K562 (cell line): ENCODE measurements at regions not wholly inside any gene's neighbourhood (a gene's known extent, or its start where the extent isn't known, plus 50 kb on each side); places are given as distances from the start of the nearest gene placed in this dataset.

Experiments
- ATAC-seq: fragments of 200-7000 bp; cut with Tn5 transposase; 3 replicates; pipeline ENCODE4 v1.9.1; 2020; ENCODE audit warnings: moderate library complexity
- BruUV-seq: library from RNA; stranded (reverse); fragments of 400-500 nt; replicated peaks from 2 replicates; lab custom pipeline; 2021; lab: Mats Ljungman, UMichigan
- CTCF ChIA-PET: fragments of 300-600 bp; formaldehyde crosslinking; extraction: SDS; loops from one replicate; lab custom pipeline; 2021; ENCODE audit warnings: low intra/inter-chr PET ratio; lab: Yijun Ruan, JAX
- POLR2A ChIA-PET: fragments of 300-600, 350-650 bp; sonication (Branson Sonifier 250); formaldehyde crosslinking; extraction: SDS; loops from one replicate; lab custom pipeline; 2021; ENCODE audit warnings: antibody characterized with exemption, inconsistent platforms; lab: Yijun Ruan, JAX
- DNase-seq, 4 experiments: peaks; one replicate each; pipeline versions ENCODE4 v3.0.0 to v3.0.0-alpha.2; 2011 to 2018; ENCODE audit warnings: low spot score in 3 of 4, mixed read lengths in 3 of 4; ENCODE audit errors: extremely low read depth in 1 of 4
- FAIRE-seq: peaks from 2 replicates; lab custom pipeline; 2011; peaks lifted over from hg19 to GRCh38; lab: Jason Lieb, UNC
- H2AFZ ChIP-seq: 2 replicates; pipeline ENCODE4 v1.6.0; 2011; ENCODE audit warnings: low read depth, low read length, control low read depth, inconsistent platforms
- H3K27ac ChIP-seq: fragments of 200-600 bp; 3 replicates; pipeline ENCODE4 v1.8.0; 2011; ENCODE audit warnings: low read depth, mild to moderate bottlenecking, control low read depth, inconsistent platforms, low read length, moderate library complexity, mixed read lengths; ENCODE audit errors: extremely low read depth
- H3K27me3 ChIP-seq, 2 experiments: fragments of 300-600 bp in 1 of 2; 2 replicates in 1 of 2; 3 replicates in 1 of 2; pipeline versions ENCODE4 v1.6.0 to v1.8.0; 2011; ENCODE audit warnings: inconsistent platforms in 2 of 2, low read length in 2 of 2, mild to moderate bottlenecking in 1 of 2, mixed read lengths in 1 of 2, moderate library complexity in 1 of 2; ENCODE audit not compliant: control insufficient read depth in 2 of 2, insufficient read depth in 2 of 2
- H3K36me3 ChIP-seq: fragments of 300-600 bp; 3 replicates; pipeline ENCODE4 v1.8.0; 2011; ENCODE audit warnings: mild to moderate bottlenecking, low read length, inconsistent platforms; ENCODE audit not compliant: control insufficient read depth, insufficient read depth
- H3K4me1 ChIP-seq, 2 experiments: fragments of 200-600 bp in 1 of 2; replicated peaks in 1 of 2; 2 replicates in 1 of 2; 3 replicates in 1 of 2; pipeline versions ENCODE4 v1.5.1 to v1.8.0; 2011; ENCODE audit warnings: inconsistent platforms in 2 of 2, low read length in 2 of 2, mild to moderate bottlenecking in 1 of 2, mixed read lengths in 1 of 2, moderate library complexity in 1 of 2; ENCODE audit not compliant: control insufficient read depth in 2 of 2, insufficient read depth in 2 of 2
- H3K4me2 ChIP-seq: 2 replicates; pipeline ENCODE4 v1.6.1; 2011; ENCODE audit warnings: low read length, control low read depth, inconsistent platforms, mixed read lengths; ENCODE audit not compliant: insufficient read depth
- H3K4me3 ChIP-seq: fragments of 200-600 bp; sonication (generic), shearing (Covaris generic); 2 replicates; pipeline ENCODE4 v1.5.1; 2016; ENCODE audit warnings: control low read depth, inconsistent platforms
- H3K79me2 ChIP-seq: fragments of 200-600 bp; 3 replicates; pipeline ENCODE4 v1.8.0; 2011; ENCODE audit warnings: low read length, inconsistent platforms; ENCODE audit not compliant: control insufficient read depth, insufficient read depth
- H3K9ac ChIP-seq, 2 experiments: 2 replicates each; pipeline versions ENCODE4 v1.6.0 to v1.6.1; 2011; ENCODE audit warnings: low read depth in 2 of 2, low read length in 2 of 2, control low read depth in 1 of 2, inconsistent platforms in 1 of 2, mild to moderate bottlenecking in 1 of 2, mixed read lengths in 1 of 2; ENCODE audit not compliant: insufficient read depth in 1 of 2
- H3K9me1 ChIP-seq: one replicate; pipeline ENCODE4 v1.6.0; 2011; ENCODE audit warnings: inconsistent platforms, mild to moderate bottlenecking, low read length, moderate library complexity; ENCODE audit not compliant: control insufficient read depth, insufficient read depth
- H3K9me3 ChIP-seq: replicated peaks from 2 replicates; pipeline ENCODE4 v1.5.1; 2011; ENCODE audit warnings: low read depth, low read length, inconsistent platforms; ENCODE audit not compliant: control insufficient read depth, insufficient read depth
- H4K20me1 ChIP-seq: replicated peaks from 2 replicates; pipeline ENCODE4 v1.6.1; 2011; ENCODE audit warnings: low read length, inconsistent platforms, mixed read lengths; ENCODE audit not compliant: control insufficient read depth, insufficient read depth
- CBX1 ChIP-seq: sonication (generic); IDR thresholded peaks from 2 replicates; pipeline ENCODE4 v1.6.1; 2016; ENCODE audit warnings: antibody characterized with exemption, low read depth, mild to moderate bottlenecking
- ETS2 ChIP-seq: IDR thresholded peaks from 2 replicates; pipeline ENCODE4 v1.6.1; 2016; ENCODE audit warnings: borderline replicate concordance, missing genetic modification characterization, mild to moderate bottlenecking, moderate library complexity, missing compliant biosample characterization; ENCODE audit not compliant: poor library complexity, severe bottlenecking
- ETV1 ChIP-seq: fragments of 450-650 bp; conservative IDR thresholded peaks from 2 replicates; pipeline ENCODE4 v1.6.1; 2016; ENCODE audit warnings: missing genetic modification characterization, control low read depth, low read depth, missing compliant biosample characterization
- FOXK2 ChIP-seq, 2 experiments: fragments of 450-650 bp; IDR thresholded peaks in 1 of 2; conservative IDR thresholded peaks in 1 of 2; 2 replicates each; pipeline ENCODE4 v1.6.1; 2016; ENCODE audit warnings: low read depth in 2 of 2, mild to moderate bottlenecking in 1 of 2
- MTA1 ChIP-seq: fragments of 450-650 bp; IDR thresholded peaks from 2 replicates; pipeline ENCODE4 v1.6.1; 2017; ENCODE audit warnings: borderline replicate concordance
- NFIX ChIP-seq: fragments of 250-450 bp; sonication (Bioruptor Pico); IDR thresholded peaks from 2 replicates; pipeline ENCODE4 v1.4.0; 2020; ENCODE audit warnings: low read depth, mild to moderate bottlenecking, moderate library complexity
- RBM34 ChIP-seq: fragments of 200-400 bp; formaldehyde crosslinking; IDR thresholded peaks from 2 replicates; pipeline ENCODE4 v1.6.1; 2018; ENCODE audit warnings: low read length, borderline replicate concordance; ENCODE audit not compliant: insufficient read depth
- RNF2 ChIP-seq: sonication (generic); IDR thresholded peaks from 2 replicates; pipeline ENCODE4 v1.6.1; 2016
- SAFB2 ChIP-seq: fragments of 200-400 bp; formaldehyde crosslinking; IDR thresholded peaks from 2 replicates; pipeline ENCODE4 v1.6.1; 2018; ENCODE audit warnings: borderline replicate concordance, low read length, low read depth, moderate library complexity; ENCODE audit not compliant: severe bottlenecking
- SMARCB1 ChIP-seq: IDR thresholded peaks from 2 replicates; pipeline ENCODE4 v1.6.1; 2011; ENCODE audit warnings: improper control_type of control experiment, low read depth; ENCODE audit not compliant: insufficient read length
- ZNF175 ChIP-seq: fragments of 200-800 bp; sonication (Bioruptor generic); IDR thresholded peaks from 2 replicates; pipeline ENCODE4 v1.6.1; 2016; ENCODE audit warnings: low read depth, mild to moderate bottlenecking, missing genetic modification characterization, missing compliant biosample characterization
- ZNF347 ChIP-seq: fragments of 450-650 bp; formaldehyde crosslinking; IDR thresholded peaks from 2 replicates; pipeline ENCODE4 v1.4.0; 2020; ENCODE audit warnings: low read depth, mild to moderate bottlenecking, moderate library complexity
- WGBS: fragments of 100-300 bp; shearing (Covaris generic); methylation state at CpG from one replicate; pipeline ENCODE4 v1.1.6; 2016; ENCODE audit warnings: low coverage, mixed read lengths; ENCODE audit not compliant: insufficient coverage; ENCODE audit errors: missing lambda C conversion rate; 5-methylcytosine and 5-hydroxymethylcytosine counted together
- in situ Hi-C: fragments of 300-500 bp; cut with MboI; formaldehyde crosslinking; loops from 4 replicates; pipeline ENCODE4 v1.15.0; 2018; ENCODE audit warnings: inconsistent platforms, mixed read lengths
- intact Hi-C: fragments of 100-400 bp; cut with micrococcal nuclease; formaldehyde crosslinking; loops from 2 replicates; pipeline ENCODE4 v1.14.2; 2022
- TF ChIP-seq, protein P1 (sequence below), 2 experiments: fragments of 150-350 bp in 1 of 2; IDR thresholded peaks; 2 replicates each; pipeline ENCODE4 v1.6.1; 2012 to 2016; ENCODE audit warnings: low read depth in 2 of 2, low read length in 2 of 2, mild to moderate bottlenecking in 1 of 2, moderate library complexity in 1 of 2

DNA sequence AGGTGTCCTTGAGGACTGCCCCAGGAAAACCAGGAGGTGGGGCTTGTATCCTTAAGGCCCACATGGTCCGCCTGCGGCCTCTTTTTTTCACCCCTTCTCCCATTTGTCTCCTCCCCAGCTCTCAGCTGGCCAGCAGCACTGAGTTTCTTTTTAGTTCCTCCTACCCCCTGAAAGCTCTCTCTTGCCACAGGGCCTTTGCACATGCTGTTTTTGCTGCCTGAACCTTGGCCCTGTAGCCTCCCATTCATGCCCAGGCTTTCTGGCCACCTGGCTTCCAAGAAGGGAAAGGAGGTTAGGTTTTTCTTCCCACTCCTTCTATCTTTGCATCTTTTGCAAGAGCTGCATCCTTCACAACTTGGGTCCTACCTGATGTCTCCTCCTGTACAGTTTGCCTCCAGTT, 358.1 kb downstream of the VRK1 start:
- no TSS peak for BruUV-seq
- no peak for FAIRE-seq
- Histone ChIP-seq H3K9ac (no peak overlapping the region), H3K79me2 (no peaks in the 10 kb centered on the region)
- no peak for TF ChIP-seq ETS2 (tag)
- TF ChIP-seq NFIX (CRISPR knock-in tag) = no peak
- no peak for TF ChIP-seq SAFB2
- TF ChIP-seq CBX1 = no peak
- no peak for TF ChIP-seq RNF2
- no peak for TF ChIP-seq ZNF175 (CRISPR knock-in tag)
- no peak for TF ChIP-seq RBM34
- TF ChIP-seq ETV1 = no peak
- TF ChIP-seq SMARCB1 = no peak
- no peak for TF ChIP-seq MTA1
- TF ChIP-seq ZNF347 = no peak
- TF ChIP-seq FOXK2 (conservative IDR thresholded peaks at IDR 0.05 in 1 of 2, IDR thresholded peaks at IDR 0.05 in 1 of 2; ENCODE audit: low read depth in 2 of 2) = no peak
- TF ChIP-seq, protein P1, sequence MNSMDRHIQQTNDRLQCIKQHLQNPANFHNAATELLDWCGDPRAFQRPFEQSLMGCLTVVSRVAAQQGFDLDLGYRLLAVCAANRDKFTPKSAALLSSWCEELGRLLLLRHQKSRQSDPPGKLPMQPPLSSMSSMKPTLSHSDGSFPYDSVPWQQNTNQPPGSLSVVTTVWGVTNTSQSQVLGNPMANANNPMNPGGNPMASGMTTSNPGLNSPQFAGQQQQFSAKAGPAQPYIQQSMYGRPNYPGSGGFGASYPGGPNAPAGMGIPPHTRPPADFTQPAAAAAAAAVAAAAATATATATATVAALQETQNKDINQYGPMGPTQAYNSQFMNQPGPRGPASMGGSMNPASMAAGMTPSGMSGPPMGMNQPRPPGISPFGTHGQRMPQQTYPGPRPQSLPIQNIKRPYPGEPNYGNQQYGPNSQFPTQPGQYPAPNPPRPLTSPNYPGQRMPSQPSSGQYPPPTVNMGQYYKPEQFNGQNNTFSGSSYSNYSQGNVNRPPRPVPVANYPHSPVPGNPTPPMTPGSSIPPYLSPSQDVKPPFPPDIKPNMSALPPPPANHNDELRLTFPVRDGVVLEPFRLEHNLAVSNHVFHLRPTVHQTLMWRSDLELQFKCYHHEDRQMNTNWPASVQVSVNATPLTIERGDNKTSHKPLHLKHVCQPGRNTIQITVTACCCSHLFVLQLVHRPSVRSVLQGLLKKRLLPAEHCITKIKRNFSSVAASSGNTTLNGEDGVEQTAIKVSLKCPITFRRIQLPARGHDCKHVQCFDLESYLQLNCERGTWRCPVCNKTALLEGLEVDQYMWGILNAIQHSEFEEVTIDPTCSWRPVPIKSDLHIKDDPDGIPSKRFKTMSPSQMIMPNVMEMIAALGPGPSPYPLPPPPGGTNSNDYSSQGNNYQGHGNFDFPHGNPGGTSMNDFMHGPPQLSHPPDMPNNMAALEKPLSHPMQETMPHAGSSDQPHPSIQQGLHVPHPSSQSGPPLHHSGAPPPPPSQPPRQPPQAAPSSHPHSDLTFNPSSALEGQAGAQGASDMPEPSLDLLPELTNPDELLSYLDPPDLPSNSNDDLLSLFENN (IDR thresholded peaks at IDR 0.05; ENCODE audit: low read depth in 2 of 2, low read length in 2 of 2) = no peak
- TF ChIP-seq, all 486 proteins: peak for 0
- no peaks in the 10 kb centered on the region for H3K9me1 ChIP-seq
- DNase-seq (no peak), ATAC-seq (no peak)
- peaks cover 0 to 10% of the 10 kb centered on the region in 2 experiments; a peak in 2 of 5 replicates for H3K27me3 ChIP-seq
- no peak overlapping the region for H3K4me2 ChIP-seq
- WGBS = no CpG with 5 or more reads among the region's 2 CpGs
- no peaks in the 10 kb centered on the region for H4K20me1 ChIP-seq
- H3K4me1 ChIP-seq = no peaks in the 10 kb centered on the region; a peak in 2 of 5 replicates
- H3K36me3 ChIP-seq = no peaks in the 10 kb centered on the region
- CTCF ChIA-PET = no interaction called here
- POLR2A ChIA-PET = no interaction called here
- H3K27ac ChIP-seq = no peak overlapping the region
- intact Hi-C loops (no loop called here), in situ Hi-C loops (loop anchor here (10.0 kb wide), 1 partner anchor 571 kb away; no protein-coding TSS in a partner anchor)
- no peak overlapping the region for H2AFZ ChIP-seq
- H3K4me3 ChIP-seq = no peak overlapping the region
- no peaks in the 10 kb centered on the region for H3K9me3 ChIP-seq
